ENCODE measurements at regions not wholly inside any gene's neighbourhood (a gene's known extent, or its start where the extent isn't known, plus 50 kb on each side); places are given as distances from the start of the nearest gene placed in this dataset.
"Not testable (repeated sequence)": the region's sequence is repeated elsewhere in the genome, so short reads cannot be mapped to it uniquely, and the experiment has no call there.

DNA sequence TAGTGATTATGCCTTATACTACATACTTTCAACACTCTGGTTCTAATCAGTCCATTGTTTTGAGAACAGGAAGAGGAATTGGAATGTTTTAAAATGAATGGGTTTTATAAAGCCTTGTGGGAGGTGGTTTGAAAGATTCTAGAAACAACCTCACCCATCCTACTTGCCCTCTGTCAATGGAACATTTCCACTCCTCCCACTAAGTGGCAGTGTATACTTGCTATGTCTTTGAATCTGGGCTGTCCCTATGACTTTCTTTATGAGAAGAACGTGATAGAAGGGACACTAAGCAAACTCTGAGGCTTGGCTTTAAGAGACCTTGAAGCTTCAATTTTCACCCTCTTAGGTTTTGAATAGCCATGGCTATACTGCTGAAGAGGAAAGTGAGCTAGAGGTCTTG is 611.2 kb downstream of the PPP4R3C start:
- no peak for DNase-seq

DNA sequence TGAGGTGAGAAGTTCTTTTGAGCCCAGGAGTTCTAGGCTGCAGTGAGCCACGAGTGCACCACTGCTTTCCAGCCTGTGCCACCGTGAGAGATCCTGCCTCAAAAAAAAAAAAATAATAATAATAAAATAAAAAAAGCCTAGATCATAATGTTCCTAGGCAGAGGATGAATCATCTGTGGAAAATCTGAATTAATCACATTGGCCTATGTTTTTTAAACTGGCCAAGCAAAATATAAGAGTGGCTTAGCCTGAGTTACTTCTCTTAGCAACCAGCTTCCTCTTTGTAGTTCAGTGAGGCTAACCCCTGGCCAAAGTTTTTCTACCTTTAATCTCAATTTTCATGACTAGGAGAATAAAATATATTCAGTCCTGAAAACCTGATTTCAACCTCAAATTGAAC is 614.6 kb downstream of the PPP4R3C start:
- DNase-seq: no peak

GRCh38 chrX:26845056-26845455 is 618.1 kb downstream of the PPP4R3C start:
- DNase-seq: no peak

- no peak for DNase-seq
Measured at GRCh38 chrX:26822448-26822847, 606.5 kb downstream of the MAGEB5 start.

DNA sequence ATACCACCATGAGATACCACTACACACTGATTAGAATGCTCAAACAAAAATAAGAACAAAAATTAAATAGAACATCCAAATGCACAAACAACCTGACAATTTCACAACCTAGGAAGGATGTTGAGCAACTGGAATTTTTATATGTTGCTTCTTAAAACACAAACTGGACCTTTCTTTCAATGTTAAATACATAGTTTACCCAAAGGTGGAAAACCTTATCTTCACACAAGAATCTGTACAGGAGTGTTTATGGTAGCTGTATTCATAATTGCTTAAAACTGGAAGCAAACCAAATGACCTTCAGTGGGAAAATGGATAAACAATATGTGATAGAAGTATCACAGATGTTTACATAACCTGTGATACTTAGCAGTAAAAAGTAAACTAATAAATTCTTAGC is 573.8 kb downstream of the MAGEB5 start:
- no peak for DNase-seq

- no peak for DNase-seq
Measured at GRCh38 chrX:26788402-26788998, 572.5 kb downstream of the MAGEB5 start.

DNA sequence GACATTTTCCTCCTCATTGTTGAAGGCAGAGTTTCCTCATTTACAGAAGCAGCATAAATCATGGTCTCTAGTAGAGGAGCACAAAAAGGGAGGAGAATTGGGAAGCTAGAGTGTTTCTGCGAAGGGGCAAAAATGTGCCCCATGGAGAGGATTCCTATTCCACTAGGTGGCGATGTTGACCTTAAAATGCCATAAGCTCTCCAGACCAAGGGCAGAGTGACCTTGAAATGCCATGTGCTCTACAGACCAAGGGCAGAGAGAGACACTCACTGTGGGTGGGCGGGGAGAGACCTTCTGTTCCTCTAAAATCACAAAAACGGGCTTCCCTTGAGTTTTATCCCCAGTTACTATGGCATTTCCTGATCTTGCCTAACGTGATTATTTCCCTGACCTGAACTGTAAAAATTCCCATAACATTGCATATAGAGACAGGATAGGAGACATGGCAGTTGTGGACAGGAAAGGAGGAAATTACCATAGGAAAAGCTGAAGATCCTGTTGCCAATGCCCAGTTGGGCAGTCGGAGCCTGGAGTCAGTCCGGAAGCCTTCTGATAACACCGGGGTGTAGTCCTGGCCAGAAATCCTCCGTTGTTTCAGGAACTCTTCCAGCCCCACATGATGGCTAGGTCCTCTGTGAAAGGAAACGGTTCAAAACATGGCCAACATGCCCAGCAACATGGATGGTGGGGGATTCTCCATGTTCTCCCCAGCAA is 567.7 kb downstream of the MAGEB5 start:
- DNase-seq: peak; percentile 18

DNA sequence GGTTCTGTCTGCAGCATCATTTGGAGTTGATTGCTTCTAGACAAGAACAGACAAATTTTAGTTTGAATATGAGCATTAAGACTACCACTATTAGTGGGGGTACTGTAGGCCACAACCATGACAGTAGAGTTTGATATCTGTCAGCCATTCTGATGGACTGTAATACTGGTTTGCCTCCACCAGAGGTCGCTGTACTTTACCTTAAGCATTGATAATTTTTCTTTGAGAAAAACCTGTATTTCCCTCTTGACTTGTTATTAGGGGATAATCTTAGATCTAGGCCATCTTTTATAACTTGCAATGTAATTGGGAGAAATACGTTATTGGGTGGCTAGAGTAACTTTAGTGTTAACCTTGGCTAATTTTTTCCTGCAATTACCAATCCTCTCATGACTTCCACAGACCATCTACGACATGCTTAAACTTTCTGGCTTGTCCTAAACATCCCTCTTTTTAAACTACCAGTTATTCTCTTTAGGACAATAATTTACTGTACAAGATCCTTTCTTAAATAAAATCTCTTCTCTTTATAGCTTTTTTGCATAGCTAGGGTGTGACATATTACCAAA is 562.4 kb downstream of the MAGEB5 start:
- no peak for DNase-seq

- DNase-seq: no peak
Measured at GRCh38 chrX:26762253-26762652, 546.3 kb downstream of the MAGEB5 start.

DNA sequence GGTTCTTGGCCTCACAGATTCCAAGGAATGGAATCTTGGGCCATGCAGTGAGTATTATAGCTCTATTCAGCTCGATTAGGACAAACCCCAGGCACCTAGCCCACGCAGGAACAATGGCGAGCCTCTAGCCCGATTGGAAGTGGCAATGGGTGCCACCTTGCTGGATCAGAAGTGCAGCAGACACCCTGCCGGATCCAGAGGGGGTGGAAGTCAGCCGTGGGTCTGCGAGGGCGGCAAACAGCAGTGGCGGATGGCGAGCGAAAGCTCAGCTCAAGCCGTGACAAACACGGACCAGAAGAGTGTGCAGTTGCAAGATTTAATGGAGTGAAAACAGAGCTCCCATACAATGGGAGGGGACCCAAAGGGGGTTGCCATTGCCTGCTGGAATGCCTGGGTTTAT is 539.8 kb downstream of the MAGEB5 start:
- not testable (repeated sequence) for DNase-seq

DNA sequence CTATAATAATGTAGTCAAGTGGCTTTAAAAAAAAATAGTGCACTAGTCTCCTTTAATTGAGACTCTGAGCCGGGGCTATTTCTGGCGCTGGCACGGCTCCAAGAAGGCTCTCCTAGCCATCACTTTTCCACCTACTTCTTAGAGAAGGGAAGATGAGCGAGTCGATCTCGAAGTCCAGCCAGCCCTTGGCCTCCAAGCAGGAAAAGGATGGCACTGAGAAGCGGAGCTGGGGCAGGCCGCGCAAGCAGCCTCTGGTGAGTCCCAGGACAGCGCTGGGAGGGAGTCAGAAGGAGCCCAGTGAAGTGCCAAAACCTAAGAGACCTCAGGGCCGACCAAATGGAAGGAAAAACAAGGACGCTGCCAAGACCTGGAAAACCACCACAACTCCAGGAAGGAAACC is 531.9 kb downstream of the MAGEB5 start:
- DNase-seq: no peak

DNA sequence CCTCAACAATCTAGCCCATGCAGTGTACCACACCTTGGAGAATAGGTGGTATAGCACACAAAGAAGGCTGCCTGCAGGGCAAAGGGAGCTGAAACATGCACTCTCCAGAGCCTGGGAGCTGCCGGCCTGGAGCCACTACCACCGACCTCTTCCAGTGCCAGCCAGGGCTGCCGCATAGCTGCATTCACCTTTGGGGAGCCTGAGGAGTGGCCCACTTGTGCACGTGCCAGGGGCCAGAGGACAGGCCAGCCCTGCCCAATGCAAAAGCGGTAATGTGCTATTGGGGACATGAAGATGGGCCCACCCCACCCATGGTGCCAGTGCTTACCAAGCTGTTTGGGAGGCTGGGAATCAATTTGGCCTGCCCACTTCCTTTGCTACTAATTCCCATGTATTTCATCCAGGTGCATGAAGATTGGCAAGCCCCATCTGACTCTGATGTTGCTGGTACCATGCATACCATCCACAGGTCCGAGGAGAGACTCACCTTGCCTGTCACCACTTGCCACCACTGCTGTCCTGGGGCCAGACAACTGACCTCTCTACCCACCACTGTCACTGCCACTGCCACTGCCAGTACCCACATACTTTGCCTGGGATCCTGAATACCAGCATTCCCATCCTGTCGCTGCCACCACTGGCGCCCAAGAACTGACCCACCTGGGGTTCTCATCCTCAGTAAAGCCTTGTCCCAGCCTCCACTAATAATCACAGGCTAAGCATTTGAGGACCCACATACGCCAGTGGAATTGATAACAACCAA is 506.9 kb downstream of the MAGEB5 start:
- no peak for DNase-seq

- no peak for DNase-seq
Measured at GRCh38 chrX:26672571-26672970, 456.6 kb downstream of the MAGEB5 start.

GRCh38 chrX:26670521-26670920 is 454.6 kb downstream of the MAGEB5 start:
- no peak for DNase-seq

DNA sequence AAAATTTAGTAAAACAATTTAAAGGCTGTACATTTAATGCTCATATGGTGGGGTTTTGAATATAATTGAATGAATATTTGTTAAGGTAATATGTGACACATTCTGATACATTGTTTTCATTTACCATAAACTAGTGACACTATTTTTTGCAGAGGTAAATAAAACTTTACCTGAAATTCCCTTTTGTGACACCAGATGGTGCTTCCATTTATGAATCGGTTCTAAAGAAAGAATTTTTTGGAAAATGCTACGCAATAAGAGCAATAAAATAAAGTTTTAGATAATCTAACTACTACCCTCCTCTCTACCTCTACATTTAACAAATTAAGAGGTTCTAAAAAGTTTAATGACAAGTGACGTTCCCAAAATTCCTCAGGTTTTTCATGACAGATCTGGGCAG is 448.9 kb downstream of the MAGEB5 start:
- no peak for DNase-seq

DNA sequence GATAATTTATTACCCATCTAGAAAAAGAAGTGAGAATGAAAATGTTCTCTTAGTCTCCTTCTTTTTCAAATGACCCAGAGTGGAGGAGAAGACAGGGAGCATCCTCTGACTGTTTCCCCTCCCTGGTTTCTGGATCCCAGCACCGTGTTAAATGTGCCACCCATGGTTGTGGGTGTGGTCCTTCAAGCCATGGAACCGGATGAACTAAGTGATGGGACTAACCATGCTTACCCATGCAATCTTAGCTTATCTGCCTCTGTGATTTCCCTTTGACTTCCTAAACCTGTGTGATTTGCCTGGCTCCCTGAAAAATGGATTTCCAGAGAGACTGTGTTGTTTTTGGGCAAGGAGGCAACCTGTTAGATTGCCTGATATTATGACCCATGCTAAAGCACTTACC is 437.1 kb downstream of the MAGEB5 start:
- DNase-seq: no peak

GRCh38 chrX:26651755-26652154 is 435.8 kb downstream of the MAGEB5 start:
- no peak for DNase-seq

- DNase-seq: no peak
Measured at GRCh38 chrX:26649534-26649933, 433.6 kb downstream of the MAGEB5 start.

DNA sequence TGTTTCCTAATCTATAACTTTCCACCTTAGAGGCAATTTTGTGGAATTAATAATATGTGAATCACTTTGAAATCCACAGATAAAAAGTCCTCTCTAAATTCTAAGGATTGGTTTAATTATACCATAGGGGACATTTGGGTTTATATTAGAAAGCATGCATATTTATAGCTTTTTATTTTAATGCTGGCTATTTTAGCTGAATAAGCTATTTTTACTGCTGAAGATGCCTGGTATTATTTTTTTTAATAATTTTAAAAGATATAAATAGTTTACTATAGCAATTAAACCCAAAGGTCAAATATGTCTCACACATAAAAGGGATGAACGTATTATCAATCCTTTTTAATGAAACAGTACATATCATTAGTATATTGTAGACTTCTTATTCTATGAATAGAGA is 415.4 kb downstream of the MAGEB5 start:
- no peak for DNase-seq

- DNase-seq: no peak
Measured at GRCh38 chrX:26613956-26614355, 398.0 kb downstream of the MAGEB5 start.

- DNase-seq: no peak
Measured at GRCh38 chrX:26606971-26607370, 391.0 kb downstream of the MAGEB5 start.

- no peak for DNase-seq
Measured at GRCh38 chrX:26597981-26598380, 382.0 kb downstream of the MAGEB5 start.

GRCh38 chrX:26590849-26591248 is 374.9 kb downstream of the MAGEB5 start:
- no peak for DNase-seq

GRCh38 chrX:26586570-26586969 is 370.6 kb downstream of the MAGEB5 start:
- no peak for DNase-seq
